HG03066 (cell line): ENCODE measurements at regions not wholly inside any gene's neighbourhood (a gene's known extent, or its start where the extent isn't known, plus 50 kb on each side); places are given as distances from the start of the nearest gene placed in this dataset.

Experiments
- ATAC-seq: cut with Tn5 transposase; IDR thresholded peaks from one replicate; pipeline ENCODE4 v1.9.1; 2021; ENCODE audit warnings: low read depth; ENCODE audit not compliant: unreplicated experiment

GRCh38 chr9:16221822-16222547 is 648.5 kb downstream of the BNC2 start:
- no peak for ATAC-seq

DNA sequence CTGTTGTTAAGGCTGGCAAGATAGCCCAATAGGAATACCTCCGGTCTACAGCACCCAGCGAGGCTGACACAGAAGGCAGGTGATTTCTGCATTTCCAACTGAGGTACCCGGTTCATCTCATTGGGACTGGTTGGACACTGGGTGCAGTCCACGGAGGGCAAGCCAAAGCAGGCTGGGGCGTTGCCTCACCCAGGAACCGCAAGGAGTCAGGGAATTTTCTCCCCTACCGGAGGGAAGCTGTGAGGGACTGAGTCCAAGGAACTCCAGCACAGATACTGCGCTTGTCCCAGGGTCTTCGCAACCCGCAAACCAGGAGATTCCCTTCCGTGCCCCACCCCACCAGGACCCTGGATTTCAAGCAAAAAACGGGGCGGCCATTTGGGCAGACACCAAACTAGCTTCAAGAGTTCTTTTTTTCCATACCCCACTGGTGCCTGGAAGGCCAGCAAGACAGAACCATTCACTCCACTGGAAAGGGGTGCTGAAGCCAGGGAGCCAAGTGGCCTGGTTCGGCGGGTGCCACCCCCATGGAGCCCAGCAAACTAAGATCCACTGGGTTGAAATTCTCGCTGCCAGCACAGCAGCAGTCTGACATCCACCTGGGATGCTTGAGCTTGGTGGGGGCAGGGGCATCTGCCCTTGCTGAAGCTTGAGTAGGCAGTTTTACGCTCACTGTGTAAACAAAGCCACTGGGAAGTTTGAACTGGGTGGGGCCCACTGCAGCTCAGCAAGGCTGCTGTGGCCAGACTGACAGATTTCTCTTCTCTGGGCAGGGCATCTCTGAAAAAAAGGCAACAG is 647.2 kb downstream of the BNC2 start:
- ATAC-seq, result no peak

DNA sequence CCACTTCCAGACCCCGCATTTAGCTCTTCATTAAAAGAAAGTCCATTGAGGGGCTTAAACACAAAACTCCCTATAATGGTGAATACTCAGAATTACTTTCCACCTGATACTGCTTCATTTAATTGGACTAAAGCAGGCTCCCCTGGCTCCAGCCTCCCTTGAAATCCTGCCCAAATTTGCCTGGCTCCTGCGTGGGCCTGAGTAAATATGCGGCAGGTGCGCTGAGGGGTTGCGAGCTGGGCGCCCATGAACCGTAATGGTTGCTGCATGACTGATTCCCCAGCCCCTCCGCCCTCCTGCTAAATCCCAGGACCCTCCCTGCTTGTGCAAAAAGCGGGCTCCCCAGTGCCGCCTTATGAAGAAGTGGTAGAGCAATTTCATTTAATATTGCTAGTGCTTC is 639.7 kb downstream of the BNC2 start:
- ATAC-seq, result no peak

GRCh38 chr9:16236311-16236710 is 634.2 kb downstream of the BNC2 start:
- no peak for ATAC-seq

- no peak for ATAC-seq
Observed at GRCh38 chr9:16236882-16237281, 633.6 kb downstream of the BNC2 start.

- ATAC-seq, result no peak
Observed at GRCh38 chr9:16238623-16239138, 631.8 kb downstream of the BNC2 start.

- ATAC-seq, result no peak
Observed at GRCh38 chr9:16241231-16241630, 629.2 kb downstream of the BNC2 start.

- no peak for ATAC-seq
Observed at GRCh38 chr9:16243798-16244197, 626.7 kb downstream of the BNC2 start.

DNA sequence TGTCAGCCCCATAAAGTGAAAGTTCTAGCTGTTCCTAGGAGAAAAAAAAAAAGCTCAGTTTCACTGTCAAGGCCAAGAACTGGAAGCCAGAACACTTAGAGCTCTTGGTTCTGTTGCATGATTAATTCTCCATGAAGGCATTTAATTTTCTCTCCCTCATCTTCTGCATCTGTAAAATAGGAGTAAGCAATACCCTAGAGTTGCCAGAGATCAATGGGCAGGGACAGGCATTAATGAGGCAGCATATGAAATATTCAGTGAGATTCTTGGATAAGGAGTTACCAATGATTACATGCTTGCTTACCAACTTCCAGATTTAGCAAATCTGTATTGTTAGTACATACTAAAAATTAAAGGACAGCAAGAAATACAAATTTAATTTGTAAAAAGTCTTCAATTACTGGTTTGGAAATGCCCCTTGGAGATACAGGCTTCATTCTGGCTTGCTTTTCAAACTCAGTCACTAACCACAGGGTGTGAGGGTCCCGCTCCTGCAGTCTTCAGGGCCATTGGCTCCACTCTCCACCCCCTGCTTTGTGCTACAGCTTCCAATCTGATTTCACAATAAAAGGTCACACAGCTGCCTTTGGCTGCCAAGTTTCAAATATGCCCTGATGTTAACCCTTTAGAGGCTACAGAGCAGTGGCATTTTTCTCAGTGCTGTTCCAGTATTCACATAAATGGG is 624.6 kb downstream of the BNC2 start:
- no peak for ATAC-seq

- no peak for ATAC-seq
Observed at GRCh38 chr9:16246785-16247184, 623.7 kb downstream of the BNC2 start.

- ATAC-seq, result no peak
Observed at GRCh38 chr9:16247188-16247875, 623.1 kb downstream of the BNC2 start.

- ATAC-seq, result no peak
Observed at GRCh38 chr9:16248822-16249221, 621.6 kb downstream of the BNC2 start.

GRCh38 chr9:16252616-16253015 is 617.9 kb downstream of the BNC2 start:
- no peak for ATAC-seq

DNA sequence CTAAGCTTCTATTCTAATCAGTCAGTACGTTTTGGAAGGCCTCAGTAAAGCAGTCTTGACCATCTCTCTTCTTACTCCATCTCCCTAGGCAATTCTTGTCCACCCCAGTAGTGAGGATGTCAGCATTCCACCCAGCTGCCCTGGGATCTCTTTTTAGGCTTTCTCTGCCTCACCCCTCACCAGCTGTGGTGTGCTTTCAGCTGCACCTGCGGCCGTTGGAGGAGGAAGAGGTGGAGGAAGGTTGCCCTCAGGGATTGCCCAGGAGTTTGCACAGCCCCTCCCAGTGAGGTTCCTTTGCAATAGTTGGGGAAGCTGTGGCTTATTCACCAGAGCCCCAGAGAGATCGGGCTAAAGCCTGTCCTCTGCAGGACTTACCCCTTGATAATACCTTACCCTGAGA is 615.8 kb downstream of the BNC2 start:
- ATAC-seq, result no peak

GRCh38 chr9:16255217-16255616 is 615.3 kb downstream of the BNC2 start:
- ATAC-seq, result no peak

GRCh38 chr9:16257604-16258003 is 612.9 kb downstream of the BNC2 start:
- ATAC-seq, result no peak

DNA sequence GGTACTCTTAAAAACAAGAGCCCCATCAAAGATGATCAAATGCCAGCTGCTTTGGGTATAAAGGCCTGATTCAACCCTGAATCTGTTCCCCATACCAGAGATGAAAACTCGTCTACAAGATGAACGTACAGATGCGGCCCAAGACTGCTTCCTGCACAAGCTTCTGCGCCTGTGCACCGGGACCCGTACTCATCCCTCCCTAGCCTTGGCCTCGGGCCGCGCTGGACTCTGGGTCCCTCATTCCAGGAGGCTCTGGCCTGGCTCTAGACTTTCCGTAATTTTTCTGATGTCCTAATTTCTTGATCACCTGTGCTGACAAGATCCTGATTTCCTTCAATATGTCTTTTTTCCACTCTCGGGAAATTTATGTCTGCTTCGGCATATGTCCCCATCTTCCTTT is 612.3 kb downstream of the BNC2 start:
- no peak for ATAC-seq

DNA sequence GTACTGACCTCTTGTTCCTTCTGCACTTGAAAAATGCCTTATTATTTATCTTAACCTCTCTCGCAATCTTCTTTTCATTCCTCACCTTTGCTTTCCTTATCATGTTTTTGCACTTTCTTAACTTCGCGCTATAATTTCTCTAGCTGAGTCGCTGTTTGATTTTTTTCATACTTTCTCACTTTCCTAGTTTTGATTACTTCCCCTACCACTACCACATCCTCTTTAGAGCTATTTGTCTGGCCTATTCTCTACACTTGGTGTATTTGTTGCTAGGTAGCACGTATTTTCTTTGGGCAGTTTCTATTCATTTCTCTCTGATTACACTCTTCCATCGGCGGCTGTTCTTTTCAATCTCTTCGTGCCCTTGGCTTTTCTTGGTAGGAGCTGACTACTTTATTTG is 611.8 kb downstream of the BNC2 start:
- ATAC-seq, result no peak

DNA sequence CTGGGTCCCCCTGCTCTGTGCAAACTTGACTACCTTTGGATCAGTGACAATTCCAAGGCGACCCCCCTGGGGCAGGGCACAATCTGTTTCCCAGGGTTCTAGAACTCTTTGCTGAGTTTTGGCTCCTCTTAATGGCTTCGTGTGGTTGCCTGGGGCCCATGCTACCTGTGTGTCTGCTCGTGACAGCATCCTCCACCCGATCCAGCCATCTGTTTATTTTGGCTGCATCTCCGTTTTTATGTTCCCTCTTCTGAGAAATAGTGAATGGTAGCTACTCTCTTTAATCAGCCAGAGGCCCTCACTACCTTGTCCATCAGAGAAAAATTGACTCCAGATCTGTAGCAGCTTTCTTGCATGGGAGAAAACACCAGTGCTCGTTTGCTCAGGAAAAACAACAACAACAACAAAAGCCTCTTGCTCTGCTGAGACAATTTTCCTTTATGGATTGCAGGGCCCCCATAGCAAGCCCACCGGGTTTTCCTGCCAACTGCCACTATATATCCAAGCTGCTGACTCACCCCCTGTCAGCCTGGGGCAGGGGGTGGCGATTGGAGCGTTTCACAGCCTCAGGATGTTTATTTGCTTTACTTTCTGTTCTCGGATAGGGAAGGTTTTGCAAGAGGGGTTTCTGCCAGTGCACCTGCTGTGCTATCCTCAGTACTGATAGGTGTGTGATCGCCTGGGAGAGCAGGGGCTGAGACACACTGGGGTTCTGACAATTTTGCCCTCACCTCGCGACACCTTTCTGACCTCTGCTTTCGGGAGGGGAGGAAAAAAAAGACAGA is 607.8 kb downstream of the BNC2 start:
- no peak for ATAC-seq

GRCh38 chr9:16265688-16266087 is 604.8 kb downstream of the BNC2 start:
- ATAC-seq, result no peak
